Heart left ventricle (tissue), 13 donors: ENCODE measurements at regions not wholly inside any gene's neighbourhood (a gene's known extent, or its start where the extent isn't known, plus 50 kb on each side); places are given as distances from the start of the nearest gene placed in this dataset.

Experiments
- CTCF ChIP-seq, 12 donors: fragments of 200-600 bp; sonication (generic) in 4 of 12; IDR thresholded peaks; one replicate each; pipeline versions ENCODE4 v1.5.0 to v1.8.0; 2018 to 2022; ENCODE audit warnings: antibody characterized with exemption in 12 of 12, mild to moderate bottlenecking in 5 of 12
- POLR2A ChIP-seq, 2 donors: fragments of 450-650 bp; IDR thresholded peaks; one replicate each; pipeline ENCODE4 v1.6.1; 2017; ENCODE audit warnings: antibody characterized with exemption in 2 of 2, mild to moderate bottlenecking in 2 of 2, moderate library complexity in 2 of 2
- donor health status: ischemic (EF 13 %, LVEDD 7.1; RV severe dilation, severe dysfunction).
- donor health status: DM: no; HTN: yes; CAD: no.
- donor health status: DM: no; HTN: no; CAD: no.
- donor health status: ischemic (EF 25% LVEDD 6.9; RV normal size, moderate dysfunction).
- donor health status: ischemic (EF 25% LVEDD 5.7; RV mildly dilated, moderate dysfunction).
- donor health status: ischemic (EF 35%, LVEDD 5.7; RV mildly dilated, moderate dysfunction).
- donor health status: nonischemic (EF 11% LVEDD 7.7; RV severe dilation, severe dysfunction).
- donor health status: DM: yes; HTN: yes; CAD: no.
- donor health status: PGD.
- donor health status: ischemic (EF 29% LVEDD 5.4; RV normal size, mild dysfunction).
- donor health status: nonischemic (EF 23%, LVEDD 6.1; RV moderate dilation, normal function).

- TF ChIP-seq CTCF (IDR thresholded peaks at IDR 0.05): no peak
- no peak for TF ChIP-seq POLR2A (IDR thresholded peaks at IDR 0.05)
These were observed 729.6 kb upstream of the PTBP2 start for GRCh38 chr1:95991787-95992520.
